Activated CD4-positive, alpha-beta memory T cell treated with anti-CD3 and anti-CD28 coated beads, Interleukin-2, amount 10 ng/mL, durations not matched to agents 7 days and 5 days (primary cell): ENCODE measurements at regions not wholly inside any gene's neighbourhood (a gene's known extent, or its start where the extent isn't known, plus 50 kb on each side); places are given as distances from the start of the nearest gene placed in this dataset.

ENCODE experiments used
- CTCF ChIA-PET: fragments of 350-600 bp; sonication (Branson Sonifier 250); formaldehyde crosslinking; loops from one replicate; lab custom pipeline; 2021; ENCODE audit warnings: antibody characterized with exemption, inconsistent platforms; lab: Charles Lee
- POLR2A ChIA-PET: fragments of 350-600 bp; sonication (Branson Sonifier 250); formaldehyde crosslinking; loops from one replicate; lab custom pipeline; 2021; ENCODE audit warnings: antibody characterized with exemption; lab: Charles Lee
- DNase-seq: peaks from one replicate; pipeline ENCODE4 v3.0.0-alpha.2; 2020
- H3K27ac Mint-ChIP-seq: one replicate; pipeline ENCODE4 v1.8.0; 2021; ENCODE audit warnings: mild to moderate bottlenecking, mixed read lengths
- H3K27me3 Mint-ChIP-seq: one replicate; pipeline ENCODE4 v1.8.0; 2021; ENCODE audit warnings: mixed read lengths
- H3K36me3 Mint-ChIP-seq: one replicate; pipeline ENCODE4 v1.8.0; 2021; ENCODE audit warnings: low read depth, mixed read lengths
- H3K4me1 Mint-ChIP-seq: one replicate; pipeline ENCODE4 v1.8.0; 2021; ENCODE audit warnings: mixed read lengths
- H3K4me3 Mint-ChIP-seq: one replicate; pipeline ENCODE4 v1.8.0; 2021; ENCODE audit warnings: mild to moderate bottlenecking, mixed read lengths
- H3K9me3 Mint-ChIP-seq: one replicate; pipeline ENCODE4 v1.8.0; 2021; ENCODE audit warnings: mixed read lengths

GRCh38 chr6:27092316-27092692 is 155.2 kb upstream of the PRSS16 start:
- Mint-ChIP-seq H3K27me3 (peaks cover 59% of the 10 kb centered on the region), H3K4me1 (peaks cover 19% of the 10 kb centered on the region), H3K36me3 (peaks cover 6% of the 10 kb centered on the region), H3K9me3 (peaks cover under 1% of the 10 kb centered on the region), H3K27ac (no peak overlapping the region), H3K4me3 (peak overlapping the region; percentile 63)
- ChIA-PET POLR2A (no interaction called here), CTCF (no interaction called here)
- DNase-seq, result no peak

- CTCF ChIA-PET, result interaction anchor here (1.3 kb wide), 1 partner anchor 9 kb away, joined by 4 read pairs; no protein-coding TSS in a partner anchor
- peaks cover 22% of the 10 kb centered on the region for H3K4me1 Mint-ChIP-seq
- H3K36me3 Mint-ChIP-seq, result peaks cover 10% of the 10 kb centered on the region
- no peak overlapping the region for H3K4me3 Mint-ChIP-seq
- POLR2A ChIA-PET, result no interaction called here
- H3K27me3 Mint-ChIP-seq, result peaks cover 54% of the 10 kb centered on the region
- peaks cover 5% of the 10 kb centered on the region for H3K9me3 Mint-ChIP-seq
- DNase-seq, result no peak
- H3K27ac Mint-ChIP-seq, result no peak overlapping the region
These were observed 151.6 kb upstream of the PRSS16 start for GRCh38 chr6:27095914-27096313.

- H3K27me3 Mint-ChIP-seq, result peaks cover 49% of the 10 kb centered on the region
- peak overlapping the region; percentile 74 for H3K4me3 Mint-ChIP-seq
- CTCF ChIA-PET, result no interaction called here
- H3K9me3 Mint-ChIP-seq, result peaks cover 5% of the 10 kb centered on the region
- no peak overlapping the region for H3K27ac Mint-ChIP-seq
- H3K36me3 Mint-ChIP-seq, result peaks cover 10% of the 10 kb centered on the region
- POLR2A ChIA-PET, result no interaction called here
- DNase-seq, result peak; percentile 41
- H3K4me1 Mint-ChIP-seq, result peaks cover 18% of the 10 kb centered on the region
These were observed 150.5 kb upstream of the PRSS16 start for GRCh38 chr6:27096834-27097511.

- no peak overlapping the region for H3K27ac Mint-ChIP-seq
- peaks cover 37% of the 10 kb centered on the region for H3K27me3 Mint-ChIP-seq
- no peak overlapping the region for H3K4me3 Mint-ChIP-seq
- H3K36me3 Mint-ChIP-seq, result peaks cover 10% of the 10 kb centered on the region
- POLR2A ChIA-PET, result no interaction called here
- peaks cover 14% of the 10 kb centered on the region for H3K4me1 Mint-ChIP-seq
- CTCF ChIA-PET, result no interaction called here
- DNase-seq, result no peak
- peaks cover 5% of the 10 kb centered on the region for H3K9me3 Mint-ChIP-seq
These were observed 148.5 kb upstream of the PRSS16 start for GRCh38 chr6:27098956-27099355.

GRCh38 chr6:27100921-27101320 is 146.6 kb upstream of the PRSS16 start:
- H3K27me3 Mint-ChIP-seq, result peaks cover 33% of the 10 kb centered on the region
- DNase-seq, result no peak
- H3K36me3 Mint-ChIP-seq, result peaks cover 10% of the 10 kb centered on the region
- H3K4me1 Mint-ChIP-seq, result peaks cover 14% of the 10 kb centered on the region
- no peak overlapping the region for H3K4me3 Mint-ChIP-seq
- ChIA-PET CTCF (no interaction called here), POLR2A (no interaction called here)
- peaks cover 5% of the 10 kb centered on the region for H3K9me3 Mint-ChIP-seq
- H3K27ac Mint-ChIP-seq, result no peak overlapping the region

GRCh38 chr6:27101824-27102223 is 145.7 kb upstream of the PRSS16 start:
- Mint-ChIP-seq H3K4me3 (no peak overlapping the region), H3K9me3 (peaks cover 5% of the 10 kb centered on the region), H3K27ac (no peak overlapping the region), H3K36me3 (peaks cover 7% of the 10 kb centered on the region), H3K4me1 (peaks cover 8% of the 10 kb centered on the region), H3K27me3 (peaks cover 27% of the 10 kb centered on the region)
- no peak for DNase-seq
- POLR2A ChIA-PET, result no interaction called here
- CTCF ChIA-PET, result no interaction called here

GRCh38 chr6:27106382-27106781 is 141.1 kb upstream of the PRSS16 start:
- ChIA-PET POLR2A (no interaction called here), CTCF (no interaction called here)
- no peak for DNase-seq
- peaks cover 14% of the 10 kb centered on the region for H3K27me3 Mint-ChIP-seq
- H3K4me1 Mint-ChIP-seq, result no peaks in the 10 kb centered on the region
- H3K36me3 Mint-ChIP-seq, result no peaks in the 10 kb centered on the region
- no peak overlapping the region for H3K27ac Mint-ChIP-seq
- no peaks in the 10 kb centered on the region for H3K9me3 Mint-ChIP-seq
- H3K4me3 Mint-ChIP-seq, result no peak overlapping the region

GRCh38 chr6:27111743-27112142 is 135.8 kb upstream of the PRSS16 start:
- ChIA-PET POLR2A (no interaction called here), CTCF (interaction anchor here (0.6 to 1.0 kb wide), 3 partner anchors 17 to 1146 kb away, joined by 3 read pairs; no protein-coding TSS in a partner anchor)
- H3K4me1 Mint-ChIP-seq, result no peaks in the 10 kb centered on the region

GRCh38 chr6:27112974-27113373 is 134.5 kb upstream of the PRSS16 start:
- H3K4me3 Mint-ChIP-seq, result no peak overlapping the region
- H3K27me3 Mint-ChIP-seq, result peaks cover 5% of the 10 kb centered on the region
- no peak for DNase-seq
- peaks cover 7% of the 10 kb centered on the region for H3K36me3 Mint-ChIP-seq
- H3K27ac Mint-ChIP-seq, result no peak overlapping the region
- H3K9me3 Mint-ChIP-seq, result peaks cover 13% of the 10 kb centered on the region
- POLR2A ChIA-PET, result no interaction called here
- CTCF ChIA-PET, result no interaction called here
- no peaks in the 10 kb centered on the region for H3K4me1 Mint-ChIP-seq

More at GRCh38 chr6:27111743-27112142, 135.8 kb upstream of the PRSS16 start:
- H3K27me3 Mint-ChIP-seq, result peaks cover 7% of the 10 kb centered on the region
- no peak overlapping the region for H3K4me3 Mint-ChIP-seq
- peaks cover 13% of the 10 kb centered on the region for H3K9me3 Mint-ChIP-seq
- H3K36me3 Mint-ChIP-seq, result peaks cover 7% of the 10 kb centered on the region
- no peak overlapping the region for H3K27ac Mint-ChIP-seq
- DNase-seq, result no peak

GRCh38 chr6:27119329-27119728 is 128.2 kb upstream of the PRSS16 start:
- no peaks in the 10 kb centered on the region for H3K27me3 Mint-ChIP-seq
- CTCF ChIA-PET, result no interaction called here
- H3K27ac Mint-ChIP-seq, result no peak overlapping the region
- no peak for DNase-seq
- H3K4me3 Mint-ChIP-seq, result no peak overlapping the region
- H3K4me1 Mint-ChIP-seq, result peaks cover 16% of the 10 kb centered on the region
- POLR2A ChIA-PET, result interaction anchor here (1.6 kb wide), 1 partner anchor 12 kb away, joined by 7 read pairs; no protein-coding TSS in a partner anchor
- peaks cover 18% of the 10 kb centered on the region for H3K36me3 Mint-ChIP-seq
- H3K9me3 Mint-ChIP-seq, result peaks cover 2% of the 10 kb centered on the region

- no peak overlapping the region for H3K27ac Mint-ChIP-seq
- CTCF ChIA-PET, result no interaction called here
- no peak for DNase-seq
- no peak overlapping the region for H3K4me3 Mint-ChIP-seq
- H3K4me1 Mint-ChIP-seq, result peaks cover 17% of the 10 kb centered on the region
- H3K27me3 Mint-ChIP-seq, result no peaks in the 10 kb centered on the region
- POLR2A ChIA-PET, result interaction anchor here (1.6 kb wide), 1 partner anchor 11 kb away, joined by 7 read pairs; no protein-coding TSS in a partner anchor
- H3K9me3 Mint-ChIP-seq, result peaks cover 2% of the 10 kb centered on the region
- H3K36me3 Mint-ChIP-seq, result peaks cover 20% of the 10 kb centered on the region
These were observed 127.7 kb upstream of the PRSS16 start for GRCh38 chr6:27119761-27120160.

GRCh38 chr6:27121640-27122039 is 125.9 kb upstream of the PRSS16 start:
- no peak overlapping the region for H3K4me3 Mint-ChIP-seq
- no peak overlapping the region for H3K27ac Mint-ChIP-seq
- CTCF ChIA-PET, result interaction anchor here (0.8 to 1.3 kb wide), 3 partner anchors 10 to 549 kb away, joined by 3 to 4 read pairs (median 3); no protein-coding TSS in a partner anchor
- H3K36me3 Mint-ChIP-seq, result peaks cover 23% of the 10 kb centered on the region
- no peaks in the 10 kb centered on the region for H3K9me3 Mint-ChIP-seq
- peaks cover 25% of the 10 kb centered on the region for H3K4me1 Mint-ChIP-seq
- no peaks in the 10 kb centered on the region for H3K27me3 Mint-ChIP-seq
- no peak for DNase-seq
- POLR2A ChIA-PET, result interaction anchor here (0.9 to 4.4 kb wide), 5 partner anchors 11 to 772 kb away, joined by 5 to 35 read pairs (median 5); a partner anchor contains a TSS

- H3K27ac Mint-ChIP-seq, result no peak overlapping the region
- no peaks in the 10 kb centered on the region for H3K27me3 Mint-ChIP-seq
- H3K9me3 Mint-ChIP-seq, result no peaks in the 10 kb centered on the region
- no peak for DNase-seq
- peaks cover 23% of the 10 kb centered on the region for H3K36me3 Mint-ChIP-seq
- CTCF ChIA-PET, result interaction anchor here (0.6 kb wide), 2 partner anchors 23 to 54 kb away, joined by 3 to 4 read pairs; a partner anchor contains a TSS
- peaks cover 51% of the 10 kb centered on the region for H3K4me1 Mint-ChIP-seq
- POLR2A ChIA-PET, result interaction anchor here (4.4 to 12.5 kb wide), 2 partner anchors 8 to 25 kb away, joined by 35 to 971 read pairs; a partner anchor contains a TSS
- no peak overlapping the region for H3K4me3 Mint-ChIP-seq
These were observed 123.2 kb upstream of the PRSS16 start for GRCh38 chr6:27124252-27124657.
